Osteoblast (primary cell): ENCODE measurements at regions not wholly inside any gene's neighbourhood (a gene's known extent, or its start where the extent isn't known, plus 50 kb on each side); places are given as distances from the start of the nearest gene placed in this dataset.

ENCODE experiments used
- DNase-seq: peaks from one replicate; pipeline ENCODE4 v3.0.0; 2011; ENCODE audit warnings: low spot score, mixed read lengths; ENCODE audit not compliant: insufficient read length; ENCODE audit errors: missing footprints
- H2AFZ ChIP-seq: 2 replicates; pipeline ENCODE4 v1.6.0; 2011; ENCODE audit warnings: mild to moderate bottlenecking, low read length
- H3K27ac ChIP-seq: 2 replicates; pipeline ENCODE4 v1.5.1; 2011; ENCODE audit warnings: mild to moderate bottlenecking, low read depth, low read length, moderate library complexity
- H3K27me3 ChIP-seq: 2 replicates; pipeline ENCODE4 v1.6.0; 2012; ENCODE audit warnings: mild to moderate bottlenecking, control low read depth, inconsistent platforms, low read length, moderate library complexity; ENCODE audit not compliant: insufficient read depth
- H3K36me3 ChIP-seq: 2 replicates; pipeline ENCODE4 v1.5.1; 2011; ENCODE audit warnings: mild to moderate bottlenecking, low read length, control low read depth, moderate library complexity; ENCODE audit not compliant: insufficient read depth
- H3K4me1 ChIP-seq: 2 replicates; pipeline ENCODE4 v1.5.1; 2011; ENCODE audit warnings: mild to moderate bottlenecking, low read length, control low read depth, moderate library complexity; ENCODE audit not compliant: insufficient read depth
- H3K4me2 ChIP-seq: 2 replicates; pipeline ENCODE4 v1.6.0; 2011; ENCODE audit warnings: mild to moderate bottlenecking, low read length; ENCODE audit not compliant: insufficient read depth
- H3K4me3 ChIP-seq: fragments of 200-600 bp; sonication (generic); 3 replicates; pipeline ENCODE4 v1.5.1; 2012; ENCODE audit warnings: mild to moderate bottlenecking, low read length, inconsistent platforms; ENCODE audit not compliant: insufficient read depth
- H3K79me2 ChIP-seq: 2 replicates; pipeline ENCODE4 v1.6.0; 2012; ENCODE audit warnings: mild to moderate bottlenecking, low read length, control low read depth, inconsistent platforms; ENCODE audit not compliant: insufficient read depth
- H3K9me3 ChIP-seq: 2 replicates; pipeline ENCODE4 v1.5.1; 2011; ENCODE audit warnings: low read depth, low read length, control low read depth
- H4K20me1 ChIP-seq: 2 replicates; pipeline ENCODE4 v1.6.0; 2012; ENCODE audit warnings: mild to moderate bottlenecking, low read length, control low read depth; ENCODE audit not compliant: insufficient read depth
- CTCF ChIP-seq: IDR thresholded peaks from 2 replicates; pipeline ENCODE4 v1.5.1; 2011; ENCODE audit warnings: mild to moderate bottlenecking, low read depth, low read length, moderate library complexity; ENCODE audit errors: extremely low read depth

- Histone ChIP-seq H3K9me3 (peaks cover 2% of the 10 kb centered on the region), H3K27me3 (no peaks in the 10 kb centered on the region), H3K4me1 (no peaks in the 10 kb centered on the region), H3K4me2 (no peak overlapping the region), H4K20me1 (no peaks in the 10 kb centered on the region), H3K79me2 (no peaks in the 10 kb centered on the region), H2AFZ (no peak overlapping the region), H3K27ac (no peak overlapping the region), H3K4me3 (no peak overlapping the region), H3K36me3 (no peaks in the 10 kb centered on the region)
- no peak for TF ChIP-seq CTCF
- DNase-seq, result no peak
Measured at GRCh38 chr12:86367137-86367536, 110.9 kb upstream of the MGAT4C start.

GRCh38 chr12:86349196-86349595 lies 93.0 kb upstream of the MGAT4C start:
- no peak for TF ChIP-seq CTCF
- DNase-seq, result no peak

GRCh38 chr12:86333955-86334522 lies 77.8 kb upstream of the MGAT4C start:
- H3K27me3 ChIP-seq, result no peaks in the 10 kb centered on the region
- no peak overlapping the region for H3K4me2 ChIP-seq
- H4K20me1 ChIP-seq, result no peaks in the 10 kb centered on the region
- TF ChIP-seq CTCF, result no peak
- no peaks in the 10 kb centered on the region for H3K36me3 ChIP-seq
- no peak overlapping the region for H2AFZ ChIP-seq
- no peaks in the 10 kb centered on the region for H3K9me3 ChIP-seq
- H3K27ac ChIP-seq, result no peak overlapping the region
- no peak for DNase-seq
- H3K4me1 ChIP-seq, result no peaks in the 10 kb centered on the region
- H3K79me2 ChIP-seq, result no peaks in the 10 kb centered on the region
- H3K4me3 ChIP-seq, result no peak overlapping the region

More at GRCh38 chr12:86349196-86349595, 93.0 kb upstream of the MGAT4C start:
- Histone ChIP-seq H2AFZ (no peak overlapping the region), H3K4me2 (no peak overlapping the region), H3K27ac (no peak overlapping the region), H3K9me3 (no peaks in the 10 kb centered on the region), H3K27me3 (no peaks in the 10 kb centered on the region), H3K4me3 (no peak overlapping the region), H4K20me1 (no peaks in the 10 kb centered on the region), H3K36me3 (no peaks in the 10 kb centered on the region), H3K4me1 (no peaks in the 10 kb centered on the region), H3K79me2 (no peaks in the 10 kb centered on the region)

- Histone ChIP-seq H3K9me3 (no peaks in the 10 kb centered on the region), H3K4me2 (no peak overlapping the region), H2AFZ (no peak overlapping the region), H3K27me3 (no peaks in the 10 kb centered on the region), H3K79me2 (no peaks in the 10 kb centered on the region), H3K4me1 (no peaks in the 10 kb centered on the region), H3K4me3 (no peak overlapping the region), H3K27ac (no peak overlapping the region), H3K36me3 (no peaks in the 10 kb centered on the region), H4K20me1 (no peaks in the 10 kb centered on the region)
- TF ChIP-seq CTCF, result no peak
- DNase-seq, result no peak
Measured at GRCh38 chr12:86331457-86331856, 75.3 kb upstream of the MGAT4C start.
